C4-2B (cell line): ENCODE measurements at regions not wholly inside any gene's neighbourhood (a gene's known extent, or its start where the extent isn't known, plus 50 kb on each side); places are given as distances from the start of the nearest gene placed in this dataset.

Experiments
- CTCF ChIP-seq: fragments of 450-650 bp; conservative IDR thresholded peaks from 2 replicates; pipeline ENCODE4 v1.5.1; 2017; ENCODE audit warnings: mild to moderate bottlenecking
- ZFX ChIP-seq: fragments of 450-650 bp; IDR thresholded peaks from 2 replicates; pipeline ENCODE4 v1.6.1; 2017

GRCh38 chr2:67616749-67617148 lies 219.6 kb downstream of the ETAA1 start:
- TF ChIP-seq CTCF (no peak), ZFX (no peak)
